Activated naive CD8-positive, alpha-beta T cell treated with anti-CD3 and anti-CD28 coated beads, Interleukin-2, amount 50 U/mL, for 16 hours (primary cell): ENCODE measurements at regions not wholly inside any gene's neighbourhood (a gene's known extent, or its start where the extent isn't known, plus 50 kb on each side); places are given as distances from the start of the nearest gene placed in this dataset.

Experiments used
- DNase-seq: peaks from one replicate; pipeline ENCODE4 v3.0.0-alpha.2; 2020; ENCODE audit warnings: low read depth, low spot score

GRCh38 chr12:66910366-66910974 is 231.6 kb upstream of the GRIP1 start:
- no peak for DNase-seq

GRCh38 chr12:66915306-66915904 is 236.5 kb upstream of the GRIP1 start:
- DNase-seq, result no peak

- DNase-seq, result no peak
Observed at GRCh38 chr12:66916189-66916588, 237.3 kb upstream of the GRIP1 start.

GRCh38 chr12:66919466-66919865 is 240.6 kb upstream of the GRIP1 start:
- no peak for DNase-seq

GRCh38 chr12:66920205-66920604 is 241.3 kb upstream of the GRIP1 start:
- DNase-seq, result no peak

- DNase-seq, result no peak
Observed at GRCh38 chr12:66921151-66921550, 242.3 kb upstream of the GRIP1 start.

GRCh38 chr12:66925083-66925482 is 246.2 kb upstream of the GRIP1 start:
- no peak for DNase-seq

- DNase-seq, result no peak
Observed at GRCh38 chr12:66929121-66929520, 250.2 kb upstream of the GRIP1 start.

GRCh38 chr12:66931091-66931490 is 252.2 kb upstream of the GRIP1 start:
- DNase-seq, result no peak

GRCh38 chr12:66932126-66932525 is 253.2 kb upstream of the GRIP1 start:
- DNase-seq, result no peak

GRCh38 chr12:66934302-66935062 is 255.6 kb upstream of the GRIP1 start:
- DNase-seq, result no peak

GRCh38 chr12:66941150-66941549 is 262.3 kb upstream of the GRIP1 start:
- DNase-seq, result no peak

GRCh38 chr12:66942741-66943465 is 264.0 kb upstream of the GRIP1 start:
- no peak for DNase-seq

- no peak for DNase-seq
Observed at GRCh38 chr12:66944365-66944764, 265.5 kb upstream of the GRIP1 start.

- no peak for DNase-seq
Observed at GRCh38 chr12:66945189-66945817, 266.4 kb upstream of the GRIP1 start.

- no peak for DNase-seq
Observed at GRCh38 chr12:66947119-66947518, 268.2 kb upstream of the GRIP1 start.

- DNase-seq, result no peak
Observed at GRCh38 chr12:66952668-66953067, 273.8 kb upstream of the GRIP1 start.

GRCh38 chr12:66956300-66956699 is 277.4 kb upstream of the GRIP1 start:
- no peak for DNase-seq

GRCh38 chr12:66959276-66959675 is 280.4 kb upstream of the GRIP1 start:
- DNase-seq, result no peak

GRCh38 chr12:66960006-66960405 is 281.1 kb upstream of the GRIP1 start:
- no peak for DNase-seq

- DNase-seq, result no peak
Observed at GRCh38 chr12:66960704-66961690, 282.1 kb upstream of the GRIP1 start.
